CD4-positive, alpha-beta memory T cell (primary cell): ENCODE measurements at regions not wholly inside any gene's neighbourhood (a gene's known extent, or its start where the extent isn't known, plus 50 kb on each side); places are given as distances from the start of the nearest gene placed in this dataset.

Source experiments
- CTCF ChIA-PET: fragments of 350-600 bp; sonication (Branson Sonifier 250); formaldehyde crosslinking; loops from one replicate; lab custom pipeline; 2021; ENCODE audit warnings: inconsistent platforms; ENCODE audit not compliant: partially characterized antibody; lab: Charles Lee
- POLR2A ChIA-PET: fragments of 350-600 bp; sonication (Branson Sonifier 250); formaldehyde crosslinking; loops from one replicate; lab custom pipeline; 2021; ENCODE audit not compliant: partially characterized antibody; lab: Charles Lee
- DNase-seq, 5 donors: peaks; one replicate each; pipeline versions ENCODE4 v3.0.0 to v3.0.0-alpha.2; 2020 to 2022; ENCODE audit warnings: mixed read lengths in 1 of 5
- H3K27ac ChIP-seq: one replicate; pipeline ENCODE4 v1.7.0; 2013; ENCODE audit warnings: low read depth, low read length
- H3K27me3 ChIP-seq: 2 replicates; pipeline ENCODE4 v1.7.0; 2013; ENCODE audit warnings: mild to moderate bottlenecking, low read length, moderate library complexity; ENCODE audit not compliant: insufficient read depth
- H3K36me3 ChIP-seq: 2 replicates; pipeline ENCODE4 v1.7.0; 2013; ENCODE audit warnings: mild to moderate bottlenecking, low read length, moderate library complexity; ENCODE audit not compliant: insufficient read depth
- H3K4me1 ChIP-seq: 2 replicates; pipeline ENCODE4 v1.7.0; 2013; ENCODE audit warnings: mild to moderate bottlenecking, low read length, moderate library complexity; ENCODE audit not compliant: insufficient read depth
- H3K4me3 ChIP-seq, 2 donors: one replicate each; pipeline ENCODE4 v1.7.0; 2013; ENCODE audit warnings: low read length in 2 of 2, mild to moderate bottlenecking in 1 of 2
- H3K9me3 ChIP-seq, 2 donors: one replicate each; pipeline ENCODE4 v1.7.0; 2013; ENCODE audit warnings: low read length in 2 of 2, control low read depth in 1 of 2; ENCODE audit not compliant: control insufficient read depth in 1 of 2
- H3K27ac Mint-ChIP-seq, 7 donors: one replicate each; pipeline ENCODE4 v1.8.0; 2020 to 2021; ENCODE audit warnings: mixed read lengths in 7 of 7, mild to moderate bottlenecking in 6 of 7, inconsistent platforms in 3 of 7, moderate library complexity in 3 of 7
- H3K27me3 Mint-ChIP-seq, 2 donors: one replicate each; pipeline ENCODE4 v1.8.0; 2020 to 2021; ENCODE audit warnings: mixed read lengths in 2 of 2
- H3K36me3 Mint-ChIP-seq, 2 donors: one replicate each; pipeline ENCODE4 v1.8.0; 2020 to 2021; ENCODE audit warnings: mixed read lengths in 2 of 2, inconsistent platforms in 1 of 2, mild to moderate bottlenecking in 1 of 2
- H3K4me1 Mint-ChIP-seq, 4 donors: one replicate each; pipeline ENCODE4 v1.8.0; 2020 to 2021; ENCODE audit warnings: mixed read lengths in 4 of 4, mild to moderate bottlenecking in 1 of 4
- H3K4me3 Mint-ChIP-seq, 8 donors: one replicate each; pipeline ENCODE4 v1.8.0; 2020 to 2021; ENCODE audit warnings: mixed read lengths in 8 of 8, mild to moderate bottlenecking in 7 of 8, moderate library complexity in 6 of 8, inconsistent platforms in 3 of 8
- H3K9me3 Mint-ChIP-seq, 8 donors: one replicate each; pipeline ENCODE4 v1.8.0; 2020 to 2021; ENCODE audit warnings: mixed read lengths in 8 of 8, mild to moderate bottlenecking in 5 of 8, inconsistent platforms in 3 of 8, moderate library complexity in 1 of 8
- intact Hi-C: fragments of 100-400 bp; cut with micrococcal nuclease; formaldehyde crosslinking; loops from one replicate; pipeline ENCODE4 v1.15.1; 2023

GRCh38 chr19:31841755-31842154 is 492.5 kb upstream of the TSHZ3 start:
- no peaks in the 10 kb centered on the region for H3K36me3 ChIP-seq
- CTCF ChIA-PET = no interaction called here
- peaks cover 0 to 4% of the 10 kb centered on the region in 2 donors for H3K9me3 ChIP-seq
- no peak for DNase-seq
- no peaks in the 10 kb centered on the region for H3K27me3 ChIP-seq
- Mint-ChIP-seq H3K9me3 (peaks cover 4 to 29% (median 21%) of the 10 kb centered on the region in 8 donors), H3K27me3 (no peaks in the 10 kb centered on the region), H3K36me3 (peaks cover 0 to 4% of the 10 kb centered on the region in 2 donors), H3K27ac (no peak overlapping the region), H3K4me1 (no peaks in the 10 kb centered on the region), H3K4me3 (no peak overlapping the region)
- no peak overlapping the region for H3K4me3 ChIP-seq
- no peak overlapping the region for H3K27ac ChIP-seq
- H3K4me1 ChIP-seq = no peaks in the 10 kb centered on the region
- intact Hi-C loops = no loop called here
- POLR2A ChIA-PET = no interaction called here

- H3K4me3 ChIP-seq = no peak overlapping the region
- H3K27ac ChIP-seq = no peak overlapping the region
- H3K4me1 ChIP-seq = no peaks in the 10 kb centered on the region
- ChIA-PET POLR2A (no interaction called here), CTCF (no interaction called here)
- peaks cover 0 to 5% of the 10 kb centered on the region in 2 donors for H3K9me3 ChIP-seq
- no peaks in the 10 kb centered on the region for H3K27me3 ChIP-seq
- Mint-ChIP-seq H3K4me1 (no peaks in the 10 kb centered on the region), H3K36me3 (no peaks in the 10 kb centered on the region), H3K27ac (no peak overlapping the region), H3K4me3 (no peak overlapping the region), H3K27me3 (no peaks in the 10 kb centered on the region), H3K9me3 (peaks cover 0 to 37% (median 27%) of the 10 kb centered on the region in 8 donors)
- H3K36me3 ChIP-seq = no peaks in the 10 kb centered on the region
- DNase-seq = no peak
- intact Hi-C loops = no loop called here
These were observed 482.3 kb upstream of the ZNF507 start for GRCh38 chr19:31863122-31863521.

- Histone ChIP-seq H3K4me1 (no peaks in the 10 kb centered on the region), H3K4me3 (no peak overlapping the region), H3K27ac (no peak overlapping the region), H3K36me3 (no peaks in the 10 kb centered on the region), H3K9me3 (no peaks in the 10 kb centered on the region), H3K27me3 (no peaks in the 10 kb centered on the region)
- H3K36me3 Mint-ChIP-seq = no peaks in the 10 kb centered on the region
- ChIA-PET POLR2A (no interaction called here), CTCF (no interaction called here)
- H3K27ac Mint-ChIP-seq = no peak overlapping the region
- no peaks in the 10 kb centered on the region for H3K27me3 Mint-ChIP-seq
- H3K4me1 Mint-ChIP-seq = no peaks in the 10 kb centered on the region
- intact Hi-C loops = no loop called here
- peaks cover 0 to 13% (median 3%) of the 10 kb centered on the region in 8 donors for H3K9me3 Mint-ChIP-seq
- no peak overlapping the region for H3K4me3 Mint-ChIP-seq
- DNase-seq = no peak
These were observed 471.1 kb upstream of the ZNF507 start for GRCh38 chr19:31874313-31874712.

- Histone ChIP-seq H3K36me3 (no peaks in the 10 kb centered on the region), H3K4me1 (no peaks in the 10 kb centered on the region), H3K4me3 (no peak overlapping the region), H3K27me3 (no peaks in the 10 kb centered on the region), H3K27ac (no peak overlapping the region), H3K9me3 (no peaks in the 10 kb centered on the region)
- Mint-ChIP-seq H3K9me3 (peaks cover 0 to 11% (median 3%) of the 10 kb centered on the region in 8 donors), H3K36me3 (no peaks in the 10 kb centered on the region), H3K27ac (no peak overlapping the region), H3K4me3 (no peak overlapping the region), H3K27me3 (no peaks in the 10 kb centered on the region), H3K4me1 (no peaks in the 10 kb centered on the region)
- no peak for DNase-seq
- POLR2A ChIA-PET = no interaction called here
- CTCF ChIA-PET = no interaction called here
- intact Hi-C loops = no loop called here
These were observed 469.8 kb upstream of the ZNF507 start for GRCh38 chr19:31875591-31875990.

GRCh38 chr19:31880283-31880682 is 465.1 kb upstream of the ZNF507 start:
- no peaks in the 10 kb centered on the region for H3K4me1 Mint-ChIP-seq
- no peaks in the 10 kb centered on the region for H3K27me3 ChIP-seq
- no peak overlapping the region for H3K4me3 Mint-ChIP-seq
- intact Hi-C loops = no loop called here
- H3K4me1 ChIP-seq = no peaks in the 10 kb centered on the region
- H3K36me3 Mint-ChIP-seq = no peaks in the 10 kb centered on the region
- peaks cover 0 to 7% (median 2%) of the 10 kb centered on the region in 8 donors for H3K9me3 Mint-ChIP-seq
- no peaks in the 10 kb centered on the region for H3K27me3 Mint-ChIP-seq
- no peaks in the 10 kb centered on the region for H3K36me3 ChIP-seq
- no peak for DNase-seq
- POLR2A ChIA-PET = no interaction called here
- no peak overlapping the region for H3K27ac Mint-ChIP-seq
- no peak overlapping the region for H3K4me3 ChIP-seq
- no peaks in the 10 kb centered on the region for H3K9me3 ChIP-seq
- H3K27ac ChIP-seq = no peak overlapping the region
- CTCF ChIA-PET = no interaction called here

- CTCF ChIA-PET = no interaction called here
- intact Hi-C loops = no loop called here
- no peak overlapping the region for H3K27ac Mint-ChIP-seq
These were observed 463.4 kb upstream of the ZNF507 start for GRCh38 chr19:31881988-31882387.

GRCh38 chr19:31882709-31883108 is 462.7 kb upstream of the ZNF507 start:
- Mint-ChIP-seq H3K4me1 (no peaks in the 10 kb centered on the region), H3K27me3 (peaks cover 0 to 1% of the 10 kb centered on the region in 2 donors), H3K9me3 (peaks cover 0 to 7% (median under 1%) of the 10 kb centered on the region in 8 donors), H3K36me3 (no peaks in the 10 kb centered on the region), H3K4me3 (no peak overlapping the region), H3K27ac (no peak overlapping the region)
- H3K4me1 ChIP-seq = no peaks in the 10 kb centered on the region
- POLR2A ChIA-PET = no interaction called here
- H3K27me3 ChIP-seq = no peaks in the 10 kb centered on the region
- H3K9me3 ChIP-seq = no peaks in the 10 kb centered on the region
- H3K4me3 ChIP-seq = no peak overlapping the region
- H3K36me3 ChIP-seq = no peaks in the 10 kb centered on the region
- H3K27ac ChIP-seq = no peak overlapping the region
- no peak for DNase-seq
- CTCF ChIA-PET = no interaction called here
- intact Hi-C loops = no loop called here

More at GRCh38 chr19:31881988-31882387, 463.4 kb upstream of the ZNF507 start:
- no peak overlapping the region for H3K27ac ChIP-seq
- Mint-ChIP-seq H3K4me3 (no peak overlapping the region), H3K9me3 (peaks cover 0 to 7% (median 0%) of the 10 kb centered on the region in 8 donors), H3K27me3 (peaks cover 0 to 1% of the 10 kb centered on the region in 2 donors), H3K4me1 (no peaks in the 10 kb centered on the region), H3K36me3 (no peaks in the 10 kb centered on the region)
- no peaks in the 10 kb centered on the region for H3K27me3 ChIP-seq
- H3K4me1 ChIP-seq = no peaks in the 10 kb centered on the region
- no peak for DNase-seq
- no peak overlapping the region for H3K4me3 ChIP-seq
- no peaks in the 10 kb centered on the region for H3K9me3 ChIP-seq
- POLR2A ChIA-PET = no interaction called here
- H3K36me3 ChIP-seq = no peaks in the 10 kb centered on the region
